ENCODE measurements at regions not wholly inside any gene's neighbourhood (a gene's known extent, or its start where the extent isn't known, plus 50 kb on each side); places are given as distances from the start of the nearest gene placed in this dataset.
A peak's percentile ranks its signal among the peaks of the same experiment; 100 is the strongest.

DNA sequence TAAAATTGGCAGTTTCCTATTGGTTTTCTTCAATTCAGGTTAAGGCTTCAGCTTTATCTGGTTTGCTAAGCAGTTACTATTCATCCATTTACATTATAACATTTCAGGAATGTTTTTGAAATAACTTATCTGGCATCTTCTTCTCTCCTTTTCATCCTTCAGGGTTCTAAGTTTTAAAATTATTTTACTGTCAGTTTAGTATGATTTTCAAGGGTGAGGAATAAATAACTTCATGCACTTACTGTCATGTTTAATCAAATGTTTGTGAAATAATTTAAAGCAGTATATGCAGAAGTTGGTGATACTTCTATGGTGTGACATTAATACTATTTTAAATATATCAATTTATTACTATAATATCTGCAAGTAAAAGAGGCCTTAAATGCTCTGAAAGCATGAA lies 338.1 kb upstream of the MMS22L start:
- DNase-seq, result no peak

DNA sequence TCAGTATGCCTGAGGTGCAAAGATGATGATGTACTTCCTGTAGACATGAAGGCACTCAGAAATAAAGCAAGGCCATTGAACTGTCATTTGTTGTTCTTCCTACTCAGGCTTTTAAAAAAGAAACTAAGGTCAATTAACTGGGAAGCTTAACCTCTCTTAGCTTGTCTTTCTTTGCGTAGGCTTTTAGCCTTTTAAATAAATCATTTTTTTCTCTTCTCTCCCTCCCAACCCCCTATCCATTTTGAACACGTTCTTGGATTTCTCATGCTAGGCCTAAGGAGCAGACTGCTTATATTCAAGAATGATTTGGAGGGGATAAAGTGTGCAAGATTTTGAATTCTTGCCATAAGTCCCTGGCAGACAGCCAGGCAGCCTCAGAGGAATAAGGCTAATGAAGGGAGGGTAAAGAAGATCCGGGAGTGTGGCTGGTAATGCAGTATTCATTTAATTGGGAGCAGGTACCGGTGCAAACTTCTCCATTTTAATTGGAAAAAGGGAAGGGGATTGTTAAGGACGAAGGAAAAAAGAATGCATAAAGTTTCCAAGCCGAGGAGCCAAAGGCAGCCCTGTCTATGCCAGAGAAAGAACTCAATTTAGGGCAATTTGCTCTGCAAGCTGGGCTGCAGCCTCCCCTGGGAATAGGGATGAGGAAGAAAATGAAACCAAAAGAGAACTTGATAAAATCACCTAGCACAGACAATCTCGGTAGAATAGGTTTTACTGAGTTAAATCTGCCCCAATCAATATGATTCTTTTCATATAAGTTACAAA lies 343.8 kb upstream of the MMS22L start:
- DNase-seq, result peak; percentile 71

DNA sequence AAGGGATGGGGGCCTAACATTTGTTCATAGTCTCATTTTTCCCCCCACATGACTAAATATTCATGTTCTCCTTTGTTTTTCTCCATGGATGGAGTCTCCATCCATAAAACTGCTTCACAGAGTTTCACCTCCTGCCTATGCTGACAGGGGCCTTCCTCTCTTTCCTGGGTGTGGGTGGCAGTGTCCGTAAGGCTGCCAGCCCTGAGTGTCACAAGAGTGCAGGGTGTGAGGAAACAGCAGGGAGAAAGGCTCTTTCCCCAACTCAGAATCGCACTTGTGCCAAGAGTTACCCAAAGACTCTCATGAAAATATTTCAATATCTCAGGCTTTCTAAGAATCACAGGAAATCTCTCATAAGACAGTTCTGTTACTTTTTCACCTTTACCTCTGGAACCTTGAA lies 346.2 kb upstream of the MMS22L start:
- no peak for DNase-seq

DNA sequence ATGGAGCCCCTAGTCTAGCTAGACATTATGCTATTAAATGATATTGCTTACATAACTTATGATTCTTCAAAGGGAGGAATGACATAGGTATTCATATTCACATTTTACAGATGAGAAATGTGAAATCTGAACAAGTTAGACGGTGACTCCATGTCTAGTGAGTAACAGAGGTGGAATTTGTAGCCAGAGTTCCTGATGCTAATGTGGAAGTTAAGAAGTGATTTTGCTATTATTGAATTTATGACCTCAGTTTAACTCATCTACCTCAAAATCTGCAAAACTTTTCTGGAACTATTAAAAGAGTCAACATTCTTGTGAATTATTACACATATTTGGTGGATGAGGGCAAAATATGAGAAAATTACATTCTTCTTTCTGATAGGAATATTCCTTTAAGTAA lies 347.6 kb upstream of the MMS22L start:
- DNase-seq, result peak; percentile 89

DNA sequence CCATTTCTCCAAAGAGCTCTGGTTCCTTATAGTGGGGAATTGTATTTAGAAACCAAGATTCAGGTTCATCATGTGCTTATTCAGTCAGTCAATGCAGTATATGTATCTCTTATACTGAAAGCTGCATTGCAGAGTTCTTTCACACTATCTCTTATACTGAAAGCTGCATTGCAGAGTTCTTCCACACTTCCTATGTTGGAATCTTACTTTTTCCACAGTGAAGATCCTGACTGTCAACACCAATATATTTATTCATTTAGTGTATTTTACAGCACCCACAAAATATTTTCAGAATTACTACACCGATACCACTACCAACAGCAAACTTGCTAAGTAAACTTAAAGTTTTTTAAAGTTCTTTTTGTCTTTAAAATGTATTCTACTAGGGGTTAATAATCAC lies 349.3 kb upstream of the MMS22L start:
- DNase-seq, result peak; percentile 74

DNA sequence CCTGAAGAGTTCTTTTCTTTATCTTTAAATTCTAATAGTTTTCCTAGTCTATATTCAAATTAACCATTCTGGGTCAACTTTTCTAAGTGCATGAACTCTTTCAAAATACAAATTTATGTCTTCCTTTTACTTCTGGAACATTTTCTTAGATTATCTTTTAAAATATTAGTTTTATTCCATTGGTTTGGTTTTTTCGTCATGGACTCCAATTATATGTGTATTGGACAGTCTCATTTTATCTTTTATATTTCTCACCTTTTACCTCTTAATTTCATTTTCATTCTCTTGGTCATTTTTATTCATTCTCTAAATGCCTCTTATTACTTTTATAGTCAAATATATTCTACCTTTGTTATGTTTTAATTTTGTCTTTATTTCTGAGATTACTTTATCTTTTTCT lies 356.7 kb upstream of the MMS22L start:
- DNase-seq, result no peak

DNA sequence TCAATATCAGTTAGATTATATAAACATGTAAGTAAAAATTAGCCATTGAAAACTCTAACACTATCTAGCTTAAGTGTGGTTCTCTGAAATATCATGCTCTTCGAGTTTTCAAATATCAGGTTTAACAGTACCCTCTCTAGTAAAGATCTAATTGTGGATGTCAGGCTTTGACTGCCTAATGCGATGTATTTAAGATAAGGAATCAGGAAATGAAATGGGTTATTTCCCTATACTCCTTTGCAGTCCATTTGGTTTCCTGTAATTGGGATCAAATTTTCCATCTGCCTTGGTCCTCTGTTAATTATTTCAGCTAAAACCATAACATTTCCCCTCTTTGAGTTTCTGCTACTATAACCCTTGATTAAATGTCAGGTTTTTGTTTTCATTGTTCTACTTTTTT lies 361.3 kb upstream of the MMS22L start:
- DNase-seq, result no peak

DNA sequence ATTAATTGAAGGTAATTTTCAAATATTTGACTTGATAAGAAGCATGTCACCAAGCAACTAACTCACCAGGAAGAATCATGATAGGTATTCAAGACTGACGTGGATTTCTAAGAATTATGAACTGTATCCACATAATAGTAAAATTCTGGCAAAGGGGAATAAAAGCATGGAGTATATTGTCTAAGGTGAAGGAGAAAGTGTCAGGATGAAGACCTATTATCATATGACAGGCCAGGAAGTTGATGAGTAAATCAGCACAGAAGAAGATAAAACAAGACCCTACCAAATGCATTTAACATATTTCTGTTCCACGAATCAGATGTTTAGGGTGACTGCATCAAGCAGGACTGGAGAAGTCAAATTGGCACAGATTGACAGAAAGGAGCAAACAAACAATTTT lies 362.7 kb upstream of the MMS22L start:
- no peak for DNase-seq

DNA sequence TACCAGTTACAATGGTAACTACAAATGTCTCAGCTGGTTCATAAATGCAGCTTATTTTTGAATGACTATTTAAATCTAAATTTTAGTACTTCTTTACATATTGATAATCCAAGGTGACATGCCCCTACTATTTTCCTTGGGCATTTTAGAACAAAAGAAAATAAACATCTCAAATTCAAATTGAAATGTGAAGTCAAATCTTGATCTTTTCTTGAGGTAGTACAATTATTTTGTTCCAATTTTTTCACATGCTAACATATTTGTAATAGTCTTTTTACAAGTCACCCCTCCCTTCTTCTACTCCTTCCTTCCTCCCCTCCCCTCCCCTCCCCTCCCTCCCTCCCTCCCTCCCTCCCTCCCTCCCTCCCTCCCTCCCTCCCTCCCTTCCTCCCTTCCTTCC lies 370.1 kb upstream of the MMS22L start:
- no peak for DNase-seq

DNA sequence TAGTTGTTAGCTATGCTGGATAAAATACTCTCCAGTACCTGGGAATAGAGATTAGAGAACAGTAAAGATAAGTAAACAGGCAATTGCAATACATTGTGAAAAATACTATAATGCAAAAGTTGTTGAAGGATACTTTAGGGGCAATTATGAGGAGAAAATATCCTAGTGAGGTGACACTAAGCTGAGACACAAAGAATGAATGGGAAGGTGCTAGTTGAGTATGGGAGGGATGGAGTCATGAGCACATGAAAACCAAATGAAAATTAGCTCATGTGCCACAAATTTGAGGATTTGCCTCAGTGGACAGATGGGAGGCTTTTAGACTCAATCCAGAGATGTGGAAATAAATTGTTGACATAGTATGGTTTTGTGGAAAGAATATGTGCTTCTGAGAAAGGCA lies 370.5 kb upstream of the MMS22L start:
- no peak for DNase-seq

DNA sequence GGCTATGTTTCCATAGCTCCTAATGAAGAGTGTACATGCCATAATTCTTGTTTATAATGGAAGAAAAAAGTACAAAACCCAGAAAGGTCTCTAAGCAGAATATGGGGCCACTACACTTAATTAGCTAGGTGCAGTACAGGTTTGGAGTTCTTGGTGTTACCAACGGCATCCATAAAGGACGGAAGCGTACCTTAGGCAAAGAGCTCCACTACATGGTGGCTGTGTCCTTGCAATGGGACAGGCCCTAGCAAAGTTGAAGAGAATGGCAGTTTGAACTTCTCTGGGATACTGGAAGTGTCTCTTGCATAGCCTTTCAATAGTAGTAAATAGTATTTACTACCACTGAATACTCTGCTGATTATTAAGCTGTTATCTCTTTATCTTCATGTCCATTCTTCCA lies 371.7 kb upstream of the MMS22L start:
- DNase-seq, result no peak

DNA sequence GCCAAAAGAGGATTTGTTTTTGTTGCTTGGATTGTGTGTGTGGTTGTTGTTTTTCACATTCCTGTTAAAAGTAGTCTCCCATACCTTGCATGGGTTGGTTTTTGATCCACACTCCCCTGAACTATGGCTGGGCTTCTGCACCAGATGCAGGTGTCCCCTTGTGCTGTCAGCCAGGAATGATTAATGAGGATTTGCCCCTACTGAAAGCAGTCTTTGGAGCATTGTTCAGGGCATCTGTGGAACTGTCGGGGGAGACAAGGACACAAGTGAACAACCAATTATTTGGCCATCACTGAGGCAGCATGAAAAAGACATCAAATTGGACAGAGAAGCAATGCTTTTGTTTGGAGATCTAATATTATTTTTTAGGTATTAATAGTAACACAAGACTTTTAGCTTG lies 373.2 kb upstream of the MMS22L start:
- no peak for DNase-seq

DNA sequence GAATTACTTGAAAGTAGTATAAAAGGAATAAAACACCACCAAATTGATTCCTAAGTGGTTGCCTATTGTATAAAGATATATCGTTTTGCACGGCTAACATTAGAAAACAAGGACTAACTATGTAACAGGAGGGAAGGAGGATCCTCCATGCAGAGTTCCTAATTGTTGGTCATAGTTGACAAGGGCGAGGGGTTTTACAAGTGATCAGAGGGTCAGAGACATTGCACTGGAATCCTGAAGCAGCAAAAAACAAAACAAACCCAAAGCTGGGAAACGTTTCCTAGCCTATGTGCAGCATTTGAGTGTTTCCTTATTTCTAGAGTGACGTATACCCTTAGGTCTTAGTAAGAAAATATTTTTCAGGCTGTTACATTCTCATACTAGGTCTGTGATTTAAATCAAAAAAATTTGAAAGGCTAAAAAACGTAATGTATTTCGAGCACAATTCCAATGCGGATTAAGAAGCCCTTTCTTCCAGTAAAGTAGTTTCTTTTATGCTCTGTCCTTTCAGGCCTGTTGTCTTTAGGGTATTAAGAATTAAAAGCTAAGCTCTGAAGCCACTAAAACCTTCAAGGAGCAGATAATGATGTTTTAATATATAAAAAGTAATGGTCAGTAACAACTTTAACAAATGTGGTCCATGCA lies 373.8 kb upstream of the MMS22L start:
- no peak for DNase-seq

DNA sequence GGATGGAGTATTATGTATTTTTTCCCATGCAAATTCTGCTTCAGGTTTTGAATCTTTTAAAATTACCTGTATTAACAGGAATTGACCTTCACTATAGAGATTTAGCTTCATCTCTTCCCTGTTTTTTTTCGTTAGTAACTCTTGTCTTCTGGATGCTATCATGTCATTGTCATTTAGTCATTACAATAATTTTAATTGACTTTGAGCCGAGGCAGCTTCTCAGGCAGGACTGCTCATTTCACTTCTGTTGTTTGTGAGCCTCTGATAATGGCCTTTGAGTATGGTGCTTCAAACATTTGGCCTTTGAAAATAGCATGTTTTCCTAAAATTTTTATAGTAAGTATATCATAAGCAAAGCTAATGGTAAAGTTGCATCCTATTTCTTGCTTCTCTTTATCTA lies 375.1 kb upstream of the MMS22L start:
- no peak for DNase-seq

DNA sequence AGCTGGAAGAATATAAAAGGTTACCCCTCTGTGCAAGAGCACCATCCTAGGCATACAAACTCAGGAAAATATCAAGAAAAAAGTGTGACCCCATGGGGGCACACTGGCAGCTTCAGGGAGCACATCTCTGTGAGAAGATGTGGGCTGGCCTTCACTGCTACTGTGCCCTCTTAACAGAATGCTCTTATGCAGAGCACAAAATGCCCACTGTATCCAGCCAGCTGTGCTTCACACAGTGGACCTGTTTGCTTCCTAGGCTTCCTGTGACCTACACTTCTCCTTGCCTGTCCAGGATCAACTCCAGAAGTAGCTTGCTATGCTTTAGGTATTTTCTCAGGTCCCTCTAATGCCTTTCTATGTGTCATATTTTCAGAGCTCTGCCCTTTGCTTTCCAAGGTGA lies 380.2 kb upstream of the MMS22L start:
- no peak for DNase-seq

DNA sequence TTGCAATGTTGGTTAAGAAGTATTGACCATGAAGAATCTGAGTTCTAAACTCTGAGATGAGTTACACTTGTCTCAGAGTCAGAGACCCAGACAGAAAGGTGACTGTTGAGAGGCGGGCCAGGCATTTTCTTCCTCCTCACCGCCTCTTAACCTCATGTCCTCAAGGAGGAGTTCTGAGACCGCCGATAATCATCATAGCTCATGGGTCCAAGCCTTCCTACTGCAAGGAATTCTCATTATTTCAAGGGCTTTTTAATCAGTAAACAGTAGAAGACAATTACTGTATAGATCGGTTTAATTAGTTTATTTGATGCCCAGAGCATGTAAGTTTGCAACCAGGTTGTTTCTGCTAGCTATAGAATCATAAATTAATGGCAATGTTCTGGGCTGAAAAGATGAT lies 382.4 kb upstream of the MMS22L start:
- no peak for DNase-seq

DNA sequence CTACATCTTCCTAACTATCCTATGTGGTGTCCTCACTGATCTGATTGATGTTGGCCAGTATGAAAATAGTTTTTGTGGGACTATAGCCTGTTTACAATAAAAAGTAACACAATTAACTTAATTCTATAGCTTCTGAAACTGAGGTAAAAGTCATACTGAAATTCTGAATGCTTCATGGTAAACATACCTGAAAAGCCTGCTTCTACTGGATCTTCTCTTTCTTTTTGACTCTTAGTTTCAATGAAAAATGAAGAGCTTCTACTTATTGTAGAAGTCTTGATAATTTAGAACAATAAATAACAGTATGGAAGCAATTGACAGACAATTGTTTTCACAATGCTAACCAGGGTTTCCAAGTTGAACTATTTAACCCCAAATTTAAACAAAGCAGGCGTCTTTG lies 383.9 kb upstream of the MMS22L start:
- no peak for DNase-seq

DNA sequence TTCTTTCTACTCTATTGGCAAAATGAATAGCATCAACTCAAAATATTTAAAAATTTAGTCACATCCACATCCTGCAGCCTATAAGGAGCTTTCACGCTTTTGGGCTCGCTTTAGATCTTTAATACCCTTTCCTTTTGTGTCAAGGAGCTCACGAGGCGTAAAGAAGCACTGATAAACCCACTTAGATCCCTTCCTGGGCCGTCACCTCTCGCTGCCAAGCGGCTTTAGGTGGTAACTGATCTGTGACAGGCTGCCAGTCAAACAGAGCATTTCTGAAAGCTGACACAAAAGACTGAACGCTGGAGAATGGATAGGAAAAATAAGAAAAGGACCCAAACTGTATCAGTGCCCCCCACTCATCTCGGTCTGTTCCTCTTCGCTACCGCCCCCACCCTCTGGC lies 385.7 kb upstream of the MMS22L start:
- DNase-seq, result peak; percentile 33

DNA sequence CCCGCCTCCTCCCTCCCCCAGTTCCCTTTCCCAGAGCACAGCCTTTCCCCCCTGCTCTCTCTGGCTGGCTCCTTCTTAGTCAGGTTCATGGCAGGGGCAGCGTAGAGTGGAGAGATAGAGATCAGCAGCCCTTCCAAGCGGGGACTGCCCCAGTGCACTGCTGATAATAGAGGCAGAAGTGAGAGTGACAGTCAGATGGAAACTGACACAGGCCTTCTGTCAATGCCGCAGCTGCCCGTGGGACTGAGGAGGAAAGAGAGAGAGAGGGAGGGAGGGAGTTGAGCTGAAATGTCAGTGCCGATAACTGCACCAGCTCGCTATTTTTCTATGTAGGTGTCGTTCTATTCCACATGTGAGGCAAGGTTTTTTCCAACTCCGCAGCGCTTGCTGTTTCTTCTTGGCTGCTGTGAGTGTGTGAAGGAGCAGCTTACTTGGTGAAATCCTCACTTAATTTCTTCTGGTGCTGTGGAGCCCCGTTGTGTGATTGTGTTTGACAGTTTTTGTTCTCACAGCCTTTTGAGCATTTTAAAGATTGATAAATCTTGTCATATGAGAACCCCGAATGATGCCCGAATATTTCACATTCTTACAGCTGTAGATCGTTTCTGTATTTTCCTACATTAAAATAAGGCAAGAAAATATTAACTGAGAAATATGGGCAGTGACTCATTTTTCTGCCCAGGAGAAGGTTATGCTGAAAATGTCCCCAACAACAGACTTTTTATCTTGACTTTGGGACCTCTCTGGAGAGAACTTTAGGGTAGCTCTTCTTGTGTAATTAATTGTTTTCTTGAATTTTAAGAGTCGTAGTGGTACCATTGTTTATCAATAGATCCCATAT lies 386.4 kb upstream of the MMS22L start:
- DNase-seq, result peak; percentile 62

DNA sequence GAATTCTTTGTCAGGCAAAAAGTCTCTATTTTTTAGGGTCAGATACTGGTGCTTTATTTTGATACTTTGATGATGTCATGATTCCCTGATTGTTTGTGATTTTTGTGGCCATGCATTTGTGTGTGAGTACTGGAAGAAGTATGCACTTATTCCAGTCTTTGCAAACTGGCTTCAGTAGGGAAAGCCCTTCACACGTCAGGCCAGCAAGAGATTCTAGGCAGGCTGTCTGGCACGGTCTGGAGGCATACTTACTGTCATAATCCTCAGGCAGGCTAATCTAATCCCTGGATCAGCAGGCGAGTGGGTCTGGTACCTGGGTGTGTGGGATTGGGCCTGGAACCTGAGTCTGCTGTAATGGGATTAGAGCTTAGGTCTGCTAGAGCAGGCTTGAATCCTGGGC lies 391.8 kb upstream of the MMS22L start:
- DNase-seq, result peak; percentile 79

DNA sequence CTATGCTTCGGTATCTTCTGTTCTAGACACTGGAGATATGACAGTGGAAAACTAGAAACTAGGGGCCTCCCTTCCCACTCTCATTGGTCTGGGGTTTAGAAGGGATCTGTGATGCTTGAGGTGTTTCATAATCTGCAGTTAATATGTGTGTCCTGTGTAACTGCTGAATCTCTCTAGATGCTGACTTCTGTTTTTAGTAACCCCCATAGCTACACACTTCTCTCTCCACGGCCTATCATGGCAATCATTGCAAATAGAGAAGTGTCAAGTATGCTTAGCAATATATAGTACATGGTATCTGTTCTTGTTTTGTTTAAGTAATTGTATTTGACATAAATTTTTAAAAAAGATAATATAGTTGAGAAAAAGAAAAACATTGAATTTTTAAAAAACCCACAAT lies 394.6 kb upstream of the MMS22L start:
- DNase-seq, result no peak

DNA sequence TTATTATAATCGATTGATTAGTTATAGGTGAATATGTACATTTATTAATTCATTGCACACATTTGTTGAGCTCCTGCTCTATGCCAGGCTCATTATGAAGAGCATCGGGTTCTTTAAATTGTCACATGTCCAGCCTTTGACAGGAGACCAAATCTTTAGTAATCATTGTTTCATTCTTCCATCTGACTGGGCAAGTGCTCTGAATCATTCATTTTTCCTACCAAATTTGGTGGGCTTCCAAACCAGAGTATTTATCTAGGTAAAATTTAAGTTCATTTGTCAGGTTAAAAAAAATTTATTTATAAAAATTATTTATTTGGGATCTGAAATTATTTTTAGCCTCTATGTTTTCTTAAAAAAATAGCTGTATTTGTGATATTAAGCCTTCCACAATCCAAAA lies 404.9 kb upstream of the MMS22L start:
- peak; percentile 8 for DNase-seq

DNA sequence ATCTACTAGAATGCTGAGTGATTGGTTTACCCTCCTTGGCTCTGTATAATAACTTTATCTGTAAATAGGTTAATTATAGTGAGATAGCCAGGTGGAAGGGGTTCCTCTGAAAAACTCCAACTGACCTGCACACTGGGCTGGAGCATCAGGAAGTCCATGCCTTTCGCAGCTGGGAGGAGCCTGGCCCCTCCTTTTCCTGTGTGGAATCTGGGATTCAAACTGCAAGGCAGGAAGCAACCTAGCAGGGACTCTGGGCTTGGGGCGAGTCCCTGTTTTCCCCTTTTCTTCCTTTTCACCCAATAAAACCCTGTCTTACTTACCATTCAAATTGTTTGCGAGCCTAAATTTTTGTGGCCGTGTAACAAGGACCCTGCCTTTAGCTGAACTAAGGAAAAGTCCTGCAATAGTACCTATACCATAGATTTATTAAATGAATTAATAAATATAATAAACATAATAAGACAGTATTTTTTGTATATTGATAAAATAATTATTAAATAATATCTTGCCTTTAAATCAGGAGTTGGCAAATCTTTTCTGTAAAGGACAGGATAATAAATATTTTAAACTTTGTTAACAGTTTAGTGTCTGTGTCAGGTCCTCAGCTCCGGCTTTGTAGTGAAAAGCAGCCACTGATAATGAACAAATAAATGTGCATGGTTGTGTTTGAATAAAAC lies 406.2 kb upstream of the MMS22L start:
- no peak for DNase-seq

All from fibroblast of skin of right biceps (primary cell).